ENCODE measurements at regions not wholly inside any gene's neighbourhood (a gene's known extent, or its start where the extent isn't known, plus 50 kb on each side); places are given as distances from the start of the nearest gene placed in this dataset.

DNA sequence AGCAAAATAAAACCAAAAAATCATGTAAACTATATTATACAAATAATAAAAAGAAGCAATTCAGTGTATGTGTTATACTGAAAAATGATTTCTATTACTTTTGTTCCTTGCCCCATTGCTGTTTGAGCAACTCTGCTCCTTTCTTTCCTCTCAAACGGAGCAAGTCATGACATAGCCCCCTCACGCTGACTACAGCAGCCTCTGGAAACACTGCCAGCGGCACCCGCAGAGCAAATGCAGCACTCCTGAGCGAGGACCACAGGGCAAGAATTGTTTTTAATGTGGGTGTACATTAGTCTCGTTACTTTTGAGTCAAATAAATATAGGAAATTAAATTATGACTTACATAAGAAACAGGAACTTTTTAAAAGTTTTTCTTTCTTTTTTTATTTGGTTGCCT, 350.1 kb upstream of the HSF2 start:
- TF ChIP-seq, protein P1, sequence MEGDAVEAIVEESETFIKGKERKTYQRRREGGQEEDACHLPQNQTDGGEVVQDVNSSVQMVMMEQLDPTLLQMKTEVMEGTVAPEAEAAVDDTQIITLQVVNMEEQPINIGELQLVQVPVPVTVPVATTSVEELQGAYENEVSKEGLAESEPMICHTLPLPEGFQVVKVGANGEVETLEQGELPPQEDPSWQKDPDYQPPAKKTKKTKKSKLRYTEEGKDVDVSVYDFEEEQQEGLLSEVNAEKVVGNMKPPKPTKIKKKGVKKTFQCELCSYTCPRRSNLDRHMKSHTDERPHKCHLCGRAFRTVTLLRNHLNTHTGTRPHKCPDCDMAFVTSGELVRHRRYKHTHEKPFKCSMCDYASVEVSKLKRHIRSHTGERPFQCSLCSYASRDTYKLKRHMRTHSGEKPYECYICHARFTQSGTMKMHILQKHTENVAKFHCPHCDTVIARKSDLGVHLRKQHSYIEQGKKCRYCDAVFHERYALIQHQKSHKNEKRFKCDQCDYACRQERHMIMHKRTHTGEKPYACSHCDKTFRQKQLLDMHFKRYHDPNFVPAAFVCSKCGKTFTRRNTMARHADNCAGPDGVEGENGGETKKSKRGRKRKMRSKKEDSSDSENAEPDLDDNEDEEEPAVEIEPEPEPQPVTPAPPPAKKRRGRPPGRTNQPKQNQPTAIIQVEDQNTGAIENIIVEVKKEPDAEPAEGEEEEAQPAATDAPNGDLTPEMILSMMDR (IDR thresholded peaks at IDR 0.05; ENCODE audit: insufficient read depth, low read length), result no peak
- TF ChIP-seq POLR2AphosphoS5 (IDR thresholded peaks at IDR 0.05; ENCODE audit: low read depth), result no peak
